ENCODE measurements at regions not wholly inside any gene's neighbourhood (a gene's known extent, or its start where the extent isn't known, plus 50 kb on each side); places are given as distances from the start of the nearest gene placed in this dataset.

GRCh38 chr14:99015833-99016232 is 256.2 kb downstream of the BCL11B start:
- FAIRE-seq = no peak
- no peak for DNase-seq (ENCODE audit: insufficient read length, low spot score)
- no peak for TF ChIP-seq CTCF (IDR thresholded peaks at IDR 0.05; ENCODE audit: insufficient read depth, missing control alignments)

GRCh38 chr14:99023371-99023770 is 248.6 kb downstream of the BCL11B start:
- no peak for TF ChIP-seq CTCF (IDR thresholded peaks at IDR 0.05; ENCODE audit: insufficient read depth, missing control alignments)
- FAIRE-seq (no peak), DNase-seq (ENCODE audit: insufficient read length, low spot score) (no peak)

- no peak for TF ChIP-seq CTCF (IDR thresholded peaks at IDR 0.05; ENCODE audit: insufficient read depth, missing control alignments)
- FAIRE-seq (no peak), DNase-seq (ENCODE audit: insufficient read length, low spot score) (no peak)
Observed at GRCh38 chr14:99024926-99025325, 247.1 kb downstream of the BCL11B start.

GRCh38 chr14:99025418-99025817 is 246.6 kb downstream of the BCL11B start:
- FAIRE-seq (no peak), DNase-seq (ENCODE audit: insufficient read length, low spot score) (no peak)
- TF ChIP-seq CTCF (IDR thresholded peaks at IDR 0.05; ENCODE audit: insufficient read depth, missing control alignments) = no peak

- FAIRE-seq (no peak), DNase-seq (ENCODE audit: insufficient read length, low spot score) (no peak)
- no peak for TF ChIP-seq CTCF (IDR thresholded peaks at IDR 0.05; ENCODE audit: insufficient read depth, missing control alignments)
Observed at GRCh38 chr14:99026471-99026870, 245.5 kb downstream of the BCL11B start.

- DNase-seq (ENCODE audit: insufficient read length, low spot score) (no peak), FAIRE-seq (no peak)
- TF ChIP-seq CTCF (IDR thresholded peaks at IDR 0.05; ENCODE audit: insufficient read depth, missing control alignments) = no peak
Observed at GRCh38 chr14:99028041-99028440, 244.0 kb downstream of the BCL11B start.

GRCh38 chr14:99028521-99028920 is 243.5 kb downstream of the BCL11B start:
- no peak for FAIRE-seq
- DNase-seq (ENCODE audit: insufficient read length, low spot score) = no peak
- no peak for TF ChIP-seq CTCF (IDR thresholded peaks at IDR 0.05; ENCODE audit: insufficient read depth, missing control alignments)
